ENCODE measurements at regions not wholly inside any gene's neighbourhood (a gene's known extent, or its start where the extent isn't known, plus 50 kb on each side); places are given as distances from the start of the nearest gene placed in this dataset.
"Not testable (repeated sequence)": the region's sequence is repeated elsewhere in the genome, so short reads cannot be mapped to it uniquely, and the experiment has no call there.

DNA sequence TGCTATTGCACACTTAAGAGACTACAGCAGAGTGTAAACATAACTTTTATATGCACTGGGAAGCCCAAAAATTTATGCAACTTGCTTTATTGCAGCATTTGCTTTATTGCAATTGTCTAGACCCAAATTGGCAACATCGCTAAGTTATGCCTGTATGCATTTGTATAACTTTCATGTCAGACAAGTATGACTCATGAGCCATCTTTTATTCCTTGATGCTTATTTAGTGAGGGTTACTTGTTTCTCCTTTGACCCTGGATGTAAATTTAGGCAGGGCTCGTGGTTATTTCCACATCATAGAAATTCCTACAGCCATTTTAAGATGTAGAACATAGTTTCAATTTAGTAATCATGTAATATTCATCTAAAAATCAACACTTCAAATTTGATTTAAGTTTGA lies 130.3 kb upstream of the LY86 start:
- Histone ChIP-seq H3K27me3 (no peaks in the 10 kb centered on the region), H3K9me3 (peaks cover 0 to 4% (median 0%) of the 10 kb centered on the region in 4 donors), H3K27ac (no peak overlapping the region), H3K4me1 (no peaks in the 10 kb centered on the region), H3K4me3 (no peak overlapping the region), H3K36me3 (no peaks in the 10 kb centered on the region)
- DNase-seq: no peak
- intact Hi-C loops (cut with DNase I): no loop called here
- TF ChIP-seq POLR2A (IDR thresholded peaks at IDR 0.05) (no peak), POLR2AphosphoS5 (IDR thresholded peaks at IDR 0.05) (no peak), EP300 (IDR thresholded peaks at IDR 0.05) (no peak)
- TF ChIP-seq, protein P1, sequence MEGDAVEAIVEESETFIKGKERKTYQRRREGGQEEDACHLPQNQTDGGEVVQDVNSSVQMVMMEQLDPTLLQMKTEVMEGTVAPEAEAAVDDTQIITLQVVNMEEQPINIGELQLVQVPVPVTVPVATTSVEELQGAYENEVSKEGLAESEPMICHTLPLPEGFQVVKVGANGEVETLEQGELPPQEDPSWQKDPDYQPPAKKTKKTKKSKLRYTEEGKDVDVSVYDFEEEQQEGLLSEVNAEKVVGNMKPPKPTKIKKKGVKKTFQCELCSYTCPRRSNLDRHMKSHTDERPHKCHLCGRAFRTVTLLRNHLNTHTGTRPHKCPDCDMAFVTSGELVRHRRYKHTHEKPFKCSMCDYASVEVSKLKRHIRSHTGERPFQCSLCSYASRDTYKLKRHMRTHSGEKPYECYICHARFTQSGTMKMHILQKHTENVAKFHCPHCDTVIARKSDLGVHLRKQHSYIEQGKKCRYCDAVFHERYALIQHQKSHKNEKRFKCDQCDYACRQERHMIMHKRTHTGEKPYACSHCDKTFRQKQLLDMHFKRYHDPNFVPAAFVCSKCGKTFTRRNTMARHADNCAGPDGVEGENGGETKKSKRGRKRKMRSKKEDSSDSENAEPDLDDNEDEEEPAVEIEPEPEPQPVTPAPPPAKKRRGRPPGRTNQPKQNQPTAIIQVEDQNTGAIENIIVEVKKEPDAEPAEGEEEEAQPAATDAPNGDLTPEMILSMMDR (IDR thresholded peaks at IDR 0.05): no peak
- WGBS, 2 donors: 41 to 69% methylated on average over 2 of the region's 2 CpGs

DNA sequence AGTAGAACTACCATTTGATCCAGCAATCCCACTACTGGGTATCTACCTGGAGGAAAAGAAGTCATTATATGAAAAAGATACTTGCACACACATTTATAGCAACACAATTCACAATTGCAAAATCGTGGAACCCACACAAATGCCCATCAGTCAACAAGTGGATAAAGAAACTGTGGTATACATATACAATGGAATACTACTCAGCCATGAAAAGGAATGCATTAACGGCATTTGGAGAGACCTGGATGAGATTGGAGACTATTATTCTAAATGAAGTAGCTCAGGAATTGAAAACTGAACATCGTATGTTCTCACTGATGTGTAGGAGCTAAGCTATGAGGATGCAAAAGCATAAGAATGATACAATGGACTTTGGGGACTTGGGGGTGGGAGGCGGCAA lies 128.6 kb upstream of the LY86 start:
- intact Hi-C loops (cut with DNase I); H3K4me3 ChIP-seq; H3K9me3 ChIP-seq; H3K27me3 ChIP-seq; H3K27ac ChIP-seq; H3K36me3 ChIP-seq; H3K4me1 ChIP-seq; DNase-seq: not testable (repeated sequence)
- WGBS, 2 donors: 81 to 86% methylated on average over 4 of the region's 4 CpGs

DNA sequence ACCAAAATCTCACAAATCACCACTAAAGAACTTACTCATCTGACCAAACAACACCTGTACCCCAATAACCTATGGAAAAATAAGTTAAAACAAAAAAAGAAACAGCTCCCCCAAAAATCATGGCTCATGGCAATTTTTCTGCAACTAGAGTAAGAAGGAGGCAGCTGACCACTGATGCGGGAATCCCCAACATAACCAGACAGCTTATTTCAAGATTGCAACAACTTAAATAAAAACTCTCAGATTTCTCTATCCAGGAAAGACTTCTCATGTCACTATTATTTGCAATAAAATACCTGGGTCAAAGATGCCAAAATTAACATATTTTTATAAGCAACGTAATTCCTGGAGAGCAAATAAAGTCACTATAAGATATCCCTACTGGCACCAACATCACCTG lies 128.1 kb upstream of the LY86 start:
- H3K36me3 ChIP-seq: no peaks in the 10 kb centered on the region
- H3K27ac ChIP-seq: no peak overlapping the region
- intact Hi-C loops (cut with DNase I): no loop called here
- no peak overlapping the region for H3K4me3 ChIP-seq
- TF ChIP-seq, protein P1 (IDR thresholded peaks at IDR 0.05): no peak
- TF ChIP-seq POLR2AphosphoS5 (IDR thresholded peaks at IDR 0.05) (no peak), EP300 (IDR thresholded peaks at IDR 0.05) (no peak), POLR2A (IDR thresholded peaks at IDR 0.05) (no peak)
- H3K9me3 ChIP-seq: peaks cover 0 to 4% (median 0%) of the 10 kb centered on the region in 4 donors
- H3K4me1 ChIP-seq: no peaks in the 10 kb centered on the region
- H3K27me3 ChIP-seq: no peaks in the 10 kb centered on the region
- WGBS, 2 donors: 76 to 87% methylated on average over 2 of the region's 2 CpGs
- DNase-seq: no peak

DNA sequence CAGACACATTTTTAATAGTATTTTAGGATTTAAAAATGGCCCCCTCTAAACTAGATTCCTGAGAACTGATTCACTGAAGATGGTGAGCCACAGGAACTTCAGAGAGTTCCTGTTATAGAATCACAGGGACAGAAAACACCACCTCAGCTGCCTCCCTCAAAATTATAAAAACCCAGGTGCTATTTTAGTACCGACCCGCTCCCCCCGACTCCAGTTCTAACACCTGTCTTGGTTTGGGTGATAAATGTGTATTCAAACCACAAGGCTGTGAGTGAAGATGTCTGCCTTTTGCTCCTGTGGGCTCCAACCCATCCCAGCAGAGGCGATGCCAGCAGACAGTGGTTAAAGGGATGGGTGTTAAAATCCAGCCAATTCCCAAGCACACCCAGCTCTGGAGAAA lies 127.4 kb upstream of the LY86 start:
- no peaks in the 10 kb centered on the region for H3K4me1 ChIP-seq
- peaks cover 0 to 4% (median 0%) of the 10 kb centered on the region in 4 donors for H3K9me3 ChIP-seq
- no peaks in the 10 kb centered on the region for H3K27me3 ChIP-seq
- no peaks in the 10 kb centered on the region for H3K36me3 ChIP-seq
- WGBS, 2 donors: 69 to 86% methylated on average over 4 of the region's 4 CpGs
- no peak overlapping the region for H3K4me3 ChIP-seq
- no peak for TF ChIP-seq EP300 (IDR thresholded peaks at IDR 0.05)
- TF ChIP-seq, protein P1 (IDR thresholded peaks at IDR 0.05): no peak
- TF ChIP-seq POLR2A (IDR thresholded peaks at IDR 0.05): no peak
- no peak for TF ChIP-seq POLR2AphosphoS5 (IDR thresholded peaks at IDR 0.05)
- H3K27ac ChIP-seq: no peak overlapping the region
- DNase-seq: no peak
- intact Hi-C loops (cut with DNase I): no loop called here

DNA sequence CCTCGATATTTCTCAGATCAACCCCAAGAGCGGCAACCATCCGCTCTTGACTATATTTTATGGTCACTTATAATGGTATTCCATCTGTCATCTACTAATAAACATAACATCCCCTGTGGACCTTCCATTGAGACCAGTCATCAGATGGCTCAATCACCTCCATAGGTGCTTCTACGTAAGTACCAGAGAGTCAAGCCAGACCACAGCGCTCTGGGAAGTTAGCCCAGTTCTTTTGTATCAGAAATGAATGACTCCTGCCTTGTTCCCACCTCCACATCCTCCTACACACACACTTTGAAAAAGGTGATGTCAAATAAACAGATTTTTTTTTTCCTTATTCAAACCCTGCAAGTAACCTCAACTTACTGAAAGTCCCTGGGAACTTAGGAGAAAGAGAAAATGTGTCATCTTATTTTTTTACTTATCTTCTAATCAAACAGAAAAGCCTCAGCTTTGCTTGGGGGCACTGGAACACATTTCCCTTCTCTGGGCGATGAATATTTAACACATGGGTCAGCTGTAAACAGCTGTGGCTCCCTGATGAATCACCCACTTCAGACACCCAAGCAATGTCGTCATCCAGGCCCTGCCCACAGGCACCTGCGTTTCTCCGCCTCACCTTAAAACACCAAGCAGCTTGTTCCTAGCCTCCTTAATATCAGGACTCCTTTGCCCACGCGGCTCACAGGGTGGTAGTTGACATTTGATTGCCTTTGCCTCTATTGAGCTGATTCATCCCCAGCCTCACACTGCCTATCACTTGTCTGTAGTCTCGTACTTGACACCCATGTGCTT lies 121.4 kb upstream of the LY86 start:
- no peak overlapping the region for H3K27ac ChIP-seq
- H3K4me3 ChIP-seq: no peak overlapping the region

More for the DNA sequence above, 121.4 kb upstream of the LY86 start:
- no peak for TF ChIP-seq POLR2A (IDR thresholded peaks at IDR 0.05)
- no peak for TF ChIP-seq EP300 (IDR thresholded peaks at IDR 0.05)
- no peak for TF ChIP-seq POLR2AphosphoS5 (IDR thresholded peaks at IDR 0.05)
- TF ChIP-seq, protein P1 (IDR thresholded peaks at IDR 0.05): no peak
- no peak for DNase-seq
- WGBS, 2 donors: 72 to 79% methylated on average over 12 of the region's 12 CpGs
- intact Hi-C loops (cut with DNase I): no loop called here
- Histone ChIP-seq H3K9me3 (peaks cover 0 to 2% (median 0%) of the 10 kb centered on the region in 4 donors), H3K27me3 (no peaks in the 10 kb centered on the region), H3K36me3 (no peaks in the 10 kb centered on the region), H3K4me1 (no peaks in the 10 kb centered on the region)
